Cardiac fibroblast (primary cell): ENCODE measurements at regions not wholly inside any gene's neighbourhood (a gene's known extent, or its start where the extent isn't known, plus 50 kb on each side); places are given as distances from the start of the nearest gene placed in this dataset.
A peak's percentile ranks its signal among the peaks of the same experiment; 100 is the strongest.

ENCODE experiments used
- DNase-seq, 2 donors: peaks; one replicate each; pipeline versions ENCODE4 v3.0.0 to v3.0.0-alpha.2; 2010; ENCODE audit warnings: low read depth in 2 of 2
- H3K4me3 ChIP-seq, 2 donors: replicated peaks in 1 of 2; 1 replicate in 1 of 2; 2 replicates in 1 of 2; pipeline ENCODE4 v1.5.1; 2011; ENCODE audit warnings: low read depth in 2 of 2, low read length in 2 of 2, mild to moderate bottlenecking in 2 of 2, moderate library complexity in 1 of 2
- TF ChIP-seq, protein P1 (sequence below): IDR thresholded peaks from one replicate; pipeline ENCODE4 v1.5.1; 2011; ENCODE audit warnings: low read depth, mild to moderate bottlenecking, low read length, inconsistent platforms

DNA sequence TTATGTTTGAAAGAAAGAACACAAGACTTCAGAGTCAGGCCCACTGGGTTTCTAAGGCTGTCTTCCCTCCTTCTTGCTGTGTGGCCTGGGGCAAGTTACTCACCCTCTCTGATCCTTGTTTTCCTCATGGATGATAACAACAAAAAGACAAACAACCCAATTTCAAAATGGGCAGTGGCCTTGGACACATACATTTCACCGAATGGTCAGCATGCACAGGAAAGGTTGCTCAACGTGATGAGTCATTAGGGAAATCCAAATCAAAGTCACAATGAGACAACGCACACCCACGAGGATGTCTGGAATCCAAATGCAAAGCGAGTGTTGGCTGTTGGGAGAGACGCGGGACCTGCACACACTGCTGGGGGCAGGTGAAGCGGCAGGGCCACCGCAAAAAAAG lies 50.8 kb upstream of the PPP2R2C start:
- peak in 1 of 2 donors; percentile 72 for DNase-seq
- TF ChIP-seq, protein P1, sequence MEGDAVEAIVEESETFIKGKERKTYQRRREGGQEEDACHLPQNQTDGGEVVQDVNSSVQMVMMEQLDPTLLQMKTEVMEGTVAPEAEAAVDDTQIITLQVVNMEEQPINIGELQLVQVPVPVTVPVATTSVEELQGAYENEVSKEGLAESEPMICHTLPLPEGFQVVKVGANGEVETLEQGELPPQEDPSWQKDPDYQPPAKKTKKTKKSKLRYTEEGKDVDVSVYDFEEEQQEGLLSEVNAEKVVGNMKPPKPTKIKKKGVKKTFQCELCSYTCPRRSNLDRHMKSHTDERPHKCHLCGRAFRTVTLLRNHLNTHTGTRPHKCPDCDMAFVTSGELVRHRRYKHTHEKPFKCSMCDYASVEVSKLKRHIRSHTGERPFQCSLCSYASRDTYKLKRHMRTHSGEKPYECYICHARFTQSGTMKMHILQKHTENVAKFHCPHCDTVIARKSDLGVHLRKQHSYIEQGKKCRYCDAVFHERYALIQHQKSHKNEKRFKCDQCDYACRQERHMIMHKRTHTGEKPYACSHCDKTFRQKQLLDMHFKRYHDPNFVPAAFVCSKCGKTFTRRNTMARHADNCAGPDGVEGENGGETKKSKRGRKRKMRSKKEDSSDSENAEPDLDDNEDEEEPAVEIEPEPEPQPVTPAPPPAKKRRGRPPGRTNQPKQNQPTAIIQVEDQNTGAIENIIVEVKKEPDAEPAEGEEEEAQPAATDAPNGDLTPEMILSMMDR, result no peak
- no peak overlapping the region for H3K4me3 ChIP-seq

DNA sequence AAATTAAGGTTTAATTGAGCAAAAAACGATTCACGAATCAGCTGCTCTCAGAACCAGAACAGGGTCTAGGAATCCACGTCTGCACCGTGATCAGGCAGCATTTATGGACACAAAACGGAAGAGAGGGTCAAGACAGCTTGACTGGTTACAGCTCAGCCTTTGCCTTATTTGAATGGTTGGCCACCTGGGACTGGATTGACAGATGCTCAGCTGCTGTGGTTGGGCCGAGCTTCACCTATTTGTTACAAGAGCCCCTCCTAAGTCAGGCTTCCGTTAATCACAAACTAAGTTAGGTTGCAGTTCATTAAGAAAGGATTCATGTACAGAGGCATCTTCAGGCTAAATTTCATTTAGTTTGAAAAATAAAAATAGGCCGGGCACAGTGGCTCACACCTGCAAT lies 50.6 kb upstream of the MAN2B2 start:
- H3K4me3 ChIP-seq, result no peak overlapping the region
- DNase-seq, result no peak
- TF ChIP-seq, protein P1, result no peak
